Neural progenitor cell (in vitro differentiated cells): ENCODE measurements at regions not wholly inside any gene's neighbourhood (a gene's known extent, or its start where the extent isn't known, plus 50 kb on each side); places are given as distances from the start of the nearest gene placed in this dataset.
"Not testable (repeated sequence)": the region's sequence is repeated elsewhere in the genome, so short reads cannot be mapped to it uniquely, and the experiment has no call there.

Experiments
- DNase-seq: peaks from one replicate; pipeline ENCODE4 v3.0.0-alpha.2; 2016; ENCODE audit warnings: low spot score
- H2AFZ ChIP-seq: fragments of 200-600 bp; sonication (generic); replicated peaks from 2 replicates; pipeline ENCODE4 v1.6.1; 2016; ENCODE audit warnings: antibody characterized with exemption
- H3F3A ChIP-seq: fragments of 200-600 bp; sonication (generic); 2 replicates; pipeline ENCODE4 v1.6.1; 2016; ENCODE audit warnings: antibody characterized with exemption, low read depth
- H3K27ac ChIP-seq: fragments of 200-600 bp; sonication (generic); 2 replicates; pipeline ENCODE4 v1.5.1; 2016; ENCODE audit warnings: mild to moderate bottlenecking
- H3K27me3 ChIP-seq: fragments of 200-600 bp; sonication (generic); 2 replicates; pipeline ENCODE4 v1.6.1; 2016; ENCODE audit warnings: mild to moderate bottlenecking, moderate library complexity
- H3K36me3 ChIP-seq: fragments of 200-600 bp; sonication (generic); 2 replicates; pipeline ENCODE4 v1.5.1; 2016
- H3K4me1 ChIP-seq: fragments of 200-600 bp; sonication (generic); 2 replicates; pipeline ENCODE4 v1.6.1; 2016; ENCODE audit warnings: mixed run types
- H3K4me2 ChIP-seq: fragments of 200-600 bp; sonication (generic); 2 replicates; pipeline ENCODE4 v1.6.1; 2016
- H3K4me3 ChIP-seq: fragments of 200-600 bp; sonication (generic); 2 replicates; pipeline ENCODE4 v1.5.1; 2016
- H3K79me2 ChIP-seq: fragments of 200-600 bp; sonication (generic); 2 replicates; pipeline ENCODE4 v1.6.1; 2016; ENCODE audit warnings: low read depth
- H3K9ac ChIP-seq: fragments of 200-600 bp; sonication (generic); 2 replicates; pipeline ENCODE4 v1.6.1; 2016
- H3K9me3 ChIP-seq: fragments of 200-600 bp; sonication (generic); 2 replicates; pipeline ENCODE4 v1.5.1; 2016; ENCODE audit warnings: low read depth
- H4K20me1 ChIP-seq: fragments of 200-600 bp; sonication (generic); 2 replicates; pipeline ENCODE4 v1.6.1; 2016; ENCODE audit warnings: low read depth
- H3K27ac Mint-ChIP-seq: 3 replicates; pipeline ENCODE4 v1.8.0; 2021; ENCODE audit warnings: mixed read lengths
- H3K27me3 Mint-ChIP-seq: 2 replicates; pipeline ENCODE4 v1.8.0; 2022; ENCODE audit warnings: low read depth, mild to moderate bottlenecking, inconsistent platforms, moderate library complexity, mixed read lengths; ENCODE audit not compliant: insufficient read depth
- H3K36me3 Mint-ChIP-seq: 3 replicates; pipeline ENCODE4 v1.8.0; 2021; ENCODE audit warnings: mixed read lengths
- H3K4me1 Mint-ChIP-seq: 3 replicates; pipeline ENCODE4 v1.8.0; 2021; ENCODE audit warnings: mixed read lengths
- H3K4me3 Mint-ChIP-seq: 3 replicates; pipeline ENCODE4 v1.8.0; 2021; ENCODE audit warnings: mild to moderate bottlenecking, moderate library complexity, mixed read lengths
- H3K9me3 Mint-ChIP-seq: 3 replicates; pipeline ENCODE4 v1.8.0; 2020; ENCODE audit warnings: mixed read lengths

DNA sequence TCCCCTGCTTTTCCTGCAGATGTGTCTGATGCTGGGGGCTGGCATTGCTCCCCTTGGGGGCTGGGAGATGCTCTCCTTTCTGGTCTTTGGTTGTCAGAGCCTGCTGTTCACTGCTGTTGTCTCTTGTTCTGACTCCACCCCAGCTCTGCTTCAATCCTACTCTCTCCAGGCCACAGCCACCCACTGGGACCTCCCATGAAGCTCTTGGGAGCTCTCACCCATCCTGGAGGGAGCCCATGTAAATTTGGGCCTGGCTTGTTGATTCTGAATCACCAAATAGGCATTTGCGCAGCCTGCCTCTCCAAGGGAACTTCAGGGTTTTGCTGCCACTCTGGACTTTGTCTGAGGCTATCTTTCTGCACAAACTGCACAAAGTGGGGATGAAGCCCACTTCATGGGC is 232.9 kb upstream of the PLGLB1 start:
- H3K27me3 ChIP-seq, H3K9me3 Mint-ChIP-seq, H3K4me3 ChIP-seq, H3K36me3 Mint-ChIP-seq, H3K27me3 Mint-ChIP-seq, H3K4me2 ChIP-seq, DNase-seq, H3K4me1 Mint-ChIP-seq, H3K27ac Mint-ChIP-seq, H3F3A ChIP-seq, H3K9ac ChIP-seq, H3K4me1 ChIP-seq, H3K79me2 ChIP-seq, H3K36me3 ChIP-seq, H2AFZ ChIP-seq, H3K4me3 Mint-ChIP-seq, H4K20me1 ChIP-seq, H3K9me3 ChIP-seq, H3K27ac ChIP-seq: not testable (repeated sequence)

DNA sequence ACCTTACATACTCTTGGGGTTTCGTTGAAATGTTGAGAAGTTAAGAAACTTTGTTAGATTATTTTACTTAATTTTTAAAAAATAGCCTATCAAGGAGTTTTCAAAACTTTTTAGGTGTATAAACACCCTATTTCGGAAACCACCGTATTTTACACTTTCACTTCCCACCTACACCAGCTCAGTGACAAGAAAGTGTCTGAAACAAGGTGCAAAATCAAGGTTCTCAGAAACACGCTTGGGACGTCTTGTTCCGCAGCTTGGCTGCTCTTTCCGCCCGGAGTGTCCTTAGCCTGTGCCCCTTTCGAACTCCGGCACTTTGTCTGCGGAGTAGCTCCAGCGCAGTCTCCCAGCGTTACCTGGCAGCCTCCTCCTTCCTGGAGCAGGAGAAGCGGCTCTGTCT is 233.8 kb upstream of the PLGLB1 start:
- not testable (repeated sequence) for H3K4me3 ChIP-seq, H3K36me3 ChIP-seq, H3K9me3 ChIP-seq, H3K79me2 ChIP-seq, H3K4me1 Mint-ChIP-seq, H3K27me3 ChIP-seq, H3K36me3 Mint-ChIP-seq, H3K4me3 Mint-ChIP-seq, H4K20me1 ChIP-seq, DNase-seq, H3K9me3 Mint-ChIP-seq, H3K4me1 ChIP-seq, H3F3A ChIP-seq, H3K27ac Mint-ChIP-seq, H3K4me2 ChIP-seq, H3K9ac ChIP-seq, H2AFZ ChIP-seq, H3K27me3 Mint-ChIP-seq, H3K27ac ChIP-seq

DNA sequence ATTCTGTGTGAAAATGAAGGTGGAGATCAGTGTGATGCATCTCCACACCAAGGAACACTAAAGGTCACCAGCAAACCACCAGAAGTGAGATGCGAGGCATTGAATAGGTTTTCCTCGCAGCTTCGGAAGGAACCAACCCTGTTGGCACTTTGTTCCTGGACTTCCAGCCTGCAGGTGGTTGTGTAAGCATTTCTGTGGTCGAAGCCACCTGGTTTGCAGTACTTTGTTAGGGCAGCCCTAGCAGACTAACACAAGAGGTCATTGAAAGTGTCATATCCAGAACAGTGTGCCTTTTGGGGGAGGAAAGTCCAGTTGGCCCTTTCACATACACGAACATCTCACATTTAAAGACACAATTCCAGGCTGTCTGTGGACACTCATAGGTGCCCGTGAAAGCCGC is 237.2 kb upstream of the PLGLB1 start:
- not testable (repeated sequence) for H2AFZ ChIP-seq, H3K4me1 Mint-ChIP-seq, H3K4me3 Mint-ChIP-seq, H3K9ac ChIP-seq, H3K27me3 Mint-ChIP-seq, H3K4me3 ChIP-seq, H3K27ac Mint-ChIP-seq, H3K4me1 ChIP-seq, H3K36me3 ChIP-seq, H3K27me3 ChIP-seq, H4K20me1 ChIP-seq, H3F3A ChIP-seq, H3K36me3 Mint-ChIP-seq, H3K27ac ChIP-seq, H3K9me3 Mint-ChIP-seq, H3K79me2 ChIP-seq, H3K4me2 ChIP-seq, DNase-seq, H3K9me3 ChIP-seq

DNA sequence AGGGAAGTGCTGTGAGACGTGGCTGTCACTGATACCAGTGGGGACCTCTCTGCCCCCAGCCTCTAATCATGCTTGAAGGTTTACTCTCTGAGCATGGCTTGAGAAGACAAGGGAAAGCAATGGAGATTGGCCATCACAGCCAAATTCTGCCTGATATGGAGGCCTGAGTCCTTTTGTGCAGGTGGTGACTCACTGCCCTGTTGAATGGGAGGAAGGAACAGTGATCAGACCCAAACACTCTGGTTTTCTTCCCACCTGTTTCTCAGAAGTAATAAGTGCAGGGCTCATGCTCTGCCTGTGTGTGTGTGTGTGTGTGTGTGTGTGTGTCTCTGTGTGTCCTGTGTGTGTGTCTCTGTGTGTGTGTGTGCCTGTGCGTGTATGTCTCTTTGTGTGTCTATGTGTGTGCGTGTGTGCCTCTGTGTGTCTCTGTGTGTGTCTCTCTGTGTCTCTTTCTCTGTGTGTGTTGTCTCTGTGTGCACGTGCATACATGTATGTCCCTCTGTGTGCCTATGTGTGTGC is 240.6 kb upstream of the PLGLB1 start:
- not testable (repeated sequence) for DNase-seq, H3K4me1 ChIP-seq, H3K9ac ChIP-seq, H3K4me2 ChIP-seq, H3K27ac ChIP-seq, H4K20me1 ChIP-seq, H3K4me1 Mint-ChIP-seq, H3K79me2 ChIP-seq, H3K27ac Mint-ChIP-seq, H3K36me3 ChIP-seq, H3K27me3 ChIP-seq, H3K4me3 ChIP-seq, H2AFZ ChIP-seq, H3K27me3 Mint-ChIP-seq, H3K4me3 Mint-ChIP-seq, H3F3A ChIP-seq, H3K9me3 Mint-ChIP-seq, H3K36me3 Mint-ChIP-seq, H3K9me3 ChIP-seq

- not testable (repeated sequence) for H3K79me2 ChIP-seq, H3K4me3 Mint-ChIP-seq, H2AFZ ChIP-seq, H3K4me3 ChIP-seq, H3K27ac ChIP-seq, H3K27ac Mint-ChIP-seq, H3K36me3 ChIP-seq, H3F3A ChIP-seq, H3K9ac ChIP-seq, H3K27me3 Mint-ChIP-seq, DNase-seq, H3K4me1 Mint-ChIP-seq, H3K36me3 Mint-ChIP-seq, H3K9me3 ChIP-seq, H4K20me1 ChIP-seq, H3K27me3 ChIP-seq, H3K4me2 ChIP-seq, H3K9me3 Mint-ChIP-seq, H3K4me1 ChIP-seq
These were observed 242.3 kb upstream of the PLGLB1 start for GRCh38 chr2:87263868-87264518.

- H4K20me1 ChIP-seq, H3K9me3 Mint-ChIP-seq, H3K27me3 Mint-ChIP-seq, DNase-seq, H3K36me3 ChIP-seq, H3K9me3 ChIP-seq, H3K4me1 ChIP-seq, H3K27ac Mint-ChIP-seq, H3K4me3 Mint-ChIP-seq, H3K27me3 ChIP-seq, H2AFZ ChIP-seq, H3K4me3 ChIP-seq, H3K4me2 ChIP-seq, H3K27ac ChIP-seq, H3K9ac ChIP-seq, H3K79me2 ChIP-seq, H3K4me1 Mint-ChIP-seq, H3F3A ChIP-seq, H3K36me3 Mint-ChIP-seq: not testable (repeated sequence)
These were observed 253.5 kb upstream of the PLGLB1 start for GRCh38 chr2:87275192-87275591.

DNA sequence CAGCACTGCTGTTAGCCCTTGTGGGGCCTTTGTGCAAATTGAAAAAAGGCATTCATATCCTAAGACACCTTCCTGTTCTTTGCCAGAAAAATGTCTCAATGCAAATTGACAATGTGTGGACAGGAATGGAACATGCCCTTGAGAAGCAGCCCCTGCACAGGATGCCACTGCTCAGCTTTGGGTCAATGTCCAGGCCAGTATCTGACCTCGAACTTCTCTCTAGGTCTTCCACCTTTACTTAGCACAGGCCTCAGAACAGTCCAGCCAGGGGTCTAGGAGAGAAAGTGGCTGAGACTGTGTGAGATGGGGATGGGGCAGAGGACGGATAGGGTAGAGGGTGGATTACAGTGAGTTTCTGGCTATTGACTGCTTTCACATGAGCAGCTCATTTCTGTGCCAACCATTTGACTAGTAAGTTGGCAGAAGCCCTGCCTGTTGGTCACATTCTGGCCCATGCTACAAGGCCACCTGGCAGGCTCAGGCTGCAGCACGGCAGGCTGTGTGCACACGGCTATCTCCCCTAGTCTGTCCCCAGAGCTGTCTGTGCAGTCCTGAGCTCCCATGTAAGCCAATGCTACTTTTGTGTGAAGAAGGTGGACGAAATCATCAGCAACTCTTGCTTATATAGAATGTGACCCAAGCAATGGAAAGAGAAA is 254.5 kb upstream of the PLGLB1 start:
- not testable (repeated sequence) for DNase-seq, H3K36me3 ChIP-seq, H3K9me3 Mint-ChIP-seq, H3K27me3 Mint-ChIP-seq, H2AFZ ChIP-seq, H3K4me1 Mint-ChIP-seq, H3K27ac ChIP-seq, H3K4me3 Mint-ChIP-seq, H3K9me3 ChIP-seq, H3K27me3 ChIP-seq, H3F3A ChIP-seq, H3K4me1 ChIP-seq, H3K4me3 ChIP-seq, H3K4me2 ChIP-seq, H3K27ac Mint-ChIP-seq, H4K20me1 ChIP-seq, H3K79me2 ChIP-seq, H3K9ac ChIP-seq, H3K36me3 Mint-ChIP-seq

DNA sequence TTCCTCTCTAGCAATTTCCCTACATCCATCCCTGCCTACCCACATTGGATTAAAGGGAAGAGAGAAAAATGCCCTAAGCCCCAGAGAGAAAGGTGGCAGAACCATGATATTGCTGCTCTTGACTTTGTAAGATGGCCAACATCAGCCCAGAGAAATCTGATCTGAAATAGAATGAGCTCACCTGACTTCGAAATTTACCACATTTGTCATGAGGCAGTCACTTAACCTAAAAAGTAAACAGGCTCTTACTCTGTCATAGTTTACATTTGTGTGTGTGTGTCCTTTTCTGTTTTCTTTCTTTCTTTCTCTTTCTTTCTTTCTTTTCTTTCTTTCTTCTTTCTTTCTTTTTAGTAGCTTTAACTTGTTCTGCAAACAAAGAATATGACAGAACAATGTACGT is 255.0 kb upstream of the PLGLB1 start:
- H3K36me3 ChIP-seq, H3K4me2 ChIP-seq, H3K27ac ChIP-seq, H3K9ac ChIP-seq, H3K27me3 Mint-ChIP-seq, DNase-seq, H3K4me3 ChIP-seq, H3K9me3 ChIP-seq, H3K79me2 ChIP-seq, H3K4me1 Mint-ChIP-seq, H3K4me1 ChIP-seq, H3K27me3 ChIP-seq, H3K27ac Mint-ChIP-seq, H3F3A ChIP-seq, H3K9me3 Mint-ChIP-seq, H3K36me3 Mint-ChIP-seq, H4K20me1 ChIP-seq, H2AFZ ChIP-seq, H3K4me3 Mint-ChIP-seq: not testable (repeated sequence)
